Head of caudate nucleus (tissue), 42 donors: ENCODE measurements at regions not wholly inside any gene's neighbourhood (a gene's known extent, or its start where the extent isn't known, plus 50 kb on each side); places are given as distances from the start of the nearest gene placed in this dataset.
A peak's percentile ranks its signal among the peaks of the same experiment; 100 is the strongest.
"Not testable (repeated sequence)": the region's sequence is repeated elsewhere in the genome, so short reads cannot be mapped to it uniquely, and the experiment has no call there.

Experiments used
- DNase-seq, 42 donors: peaks; one replicate each; pipeline versions ENCODE4 v3.0.0 to v3.0.0-alpha.2; 2020 to 2021; ENCODE audit warnings: mixed read lengths in 7 of 42
- intact Hi-C: fragments of 100-400 bp; cut with DNase I; formaldehyde crosslinking; loops from one replicate; pipeline ENCODE4 v1.15.0; 2022

- intact Hi-C loops: no loop called here
- no peak for DNase-seq
Observed at GRCh38 chr3:26292780-26293179, 329.8 kb upstream of the LRRC3B start.

DNA sequence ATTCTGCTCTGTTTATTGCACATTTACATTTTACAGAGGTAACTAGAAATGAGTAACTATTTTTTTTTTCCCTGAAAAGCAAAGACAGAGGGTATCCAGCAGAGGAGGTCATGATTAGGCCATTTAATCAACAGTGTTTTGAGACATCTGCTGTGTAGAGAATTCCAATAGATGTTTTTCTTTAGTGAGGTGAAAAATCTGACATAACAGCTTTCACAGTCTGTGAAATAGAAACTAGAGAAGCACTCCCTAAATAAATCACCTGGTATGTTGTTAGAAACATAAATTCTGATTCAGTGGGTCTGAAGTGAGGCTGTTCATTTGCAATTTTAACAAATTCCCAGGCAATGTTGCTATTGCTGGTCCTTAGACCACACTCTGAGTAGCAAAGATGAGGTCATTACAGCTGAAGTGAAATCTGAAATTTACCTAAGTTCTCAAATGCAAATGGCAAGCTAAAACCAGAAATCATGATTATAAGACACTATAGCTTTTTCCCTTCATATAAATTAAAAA lies 329.2 kb upstream of the LRRC3B start:
- no peak for DNase-seq
- intact Hi-C loops: no loop called here

- DNase-seq: no peak
- intact Hi-C loops: no loop called here
Observed at GRCh38 chr3:26307192-26307591, 315.4 kb upstream of the LRRC3B start.

DNA sequence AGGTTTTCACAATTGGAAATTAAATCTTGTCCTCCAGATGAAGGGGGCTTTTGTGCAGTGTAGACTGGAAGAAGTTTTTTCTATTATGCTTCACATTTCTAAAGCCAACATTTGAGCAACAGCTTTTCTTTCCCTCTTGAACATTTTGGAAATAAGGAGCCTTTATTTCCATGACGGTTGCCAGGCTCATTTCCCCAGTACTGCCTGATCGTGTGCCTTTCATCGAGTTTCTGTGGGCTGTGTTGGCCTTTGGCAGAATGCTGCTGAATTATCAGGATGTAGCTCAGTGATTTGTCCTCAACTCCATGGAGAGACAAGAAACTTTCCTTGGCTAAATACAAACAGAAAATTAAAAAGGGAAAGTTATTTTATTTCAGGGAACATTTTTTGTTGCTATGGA lies 314.8 kb upstream of the LRRC3B start:
- peak in 19 of 42 donors; percentile 4 to 51 (median 19) for DNase-seq
- intact Hi-C loops: no loop called here

DNA sequence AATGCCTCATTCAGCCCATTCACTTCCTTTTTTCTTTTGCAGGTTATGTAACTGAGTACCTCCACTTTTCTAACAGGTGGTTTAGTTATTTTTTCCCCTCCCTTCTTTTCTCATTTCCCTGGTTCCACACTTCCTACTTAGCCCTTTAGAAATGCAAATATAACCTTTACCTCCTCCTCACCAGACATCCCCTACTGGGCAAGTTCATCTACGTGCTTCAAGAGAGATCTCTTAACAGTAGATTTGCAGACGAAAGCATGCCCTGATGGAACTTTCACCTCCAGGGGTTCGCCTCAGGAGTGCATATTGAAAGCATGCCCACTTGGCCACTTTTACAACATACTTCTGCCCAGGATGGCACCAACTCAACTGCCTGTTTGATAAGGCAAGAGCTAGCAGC lies 314.1 kb upstream of the LRRC3B start:
- no peak for DNase-seq
- intact Hi-C loops: no loop called here

DNA sequence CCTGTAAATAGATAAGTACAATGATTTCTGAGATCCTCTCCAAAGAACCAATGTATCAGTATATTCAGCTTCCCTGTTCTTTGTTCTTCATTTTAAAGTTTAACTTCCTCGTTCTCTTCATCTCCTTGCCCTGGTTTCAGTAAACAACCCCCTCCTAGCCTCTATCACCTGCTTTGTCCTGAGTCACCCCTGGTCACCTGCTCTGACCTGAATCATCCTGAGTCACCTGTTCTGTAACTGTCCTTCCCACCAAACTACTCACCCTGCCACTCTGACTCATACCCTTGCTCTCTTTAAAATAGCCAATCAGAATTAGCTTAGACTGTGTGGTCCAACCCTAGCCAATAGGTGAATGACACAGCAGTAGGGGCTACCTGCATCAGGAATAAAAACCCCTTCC lies 313.0 kb upstream of the LRRC3B start:
- intact Hi-C loops, DNase-seq: not testable (repeated sequence)

- intact Hi-C loops: no loop called here
- no peak for DNase-seq
Observed at GRCh38 chr3:26312816-26313215, 309.8 kb upstream of the LRRC3B start.

DNA sequence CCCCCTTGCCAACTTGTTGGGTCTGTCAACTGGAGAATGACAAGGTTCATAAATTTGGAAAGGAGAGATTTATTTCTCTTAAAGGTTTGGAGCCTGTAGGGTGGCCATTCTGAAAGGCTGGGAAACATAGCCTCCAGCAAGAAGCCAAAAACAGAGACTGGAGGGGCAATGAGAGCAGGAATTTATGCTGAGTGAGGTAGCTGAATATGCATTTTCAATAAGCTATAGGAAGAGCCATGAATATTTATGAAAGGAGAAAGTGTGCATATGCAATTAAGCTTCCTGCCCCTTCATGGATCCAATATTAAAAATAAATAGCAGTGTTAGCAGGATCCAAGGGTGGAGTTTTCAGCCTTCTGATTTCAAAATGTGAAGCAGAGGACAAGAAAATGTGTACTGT lies 306.1 kb upstream of the LRRC3B start:
- intact Hi-C loops: no loop called here
- DNase-seq: no peak

DNA sequence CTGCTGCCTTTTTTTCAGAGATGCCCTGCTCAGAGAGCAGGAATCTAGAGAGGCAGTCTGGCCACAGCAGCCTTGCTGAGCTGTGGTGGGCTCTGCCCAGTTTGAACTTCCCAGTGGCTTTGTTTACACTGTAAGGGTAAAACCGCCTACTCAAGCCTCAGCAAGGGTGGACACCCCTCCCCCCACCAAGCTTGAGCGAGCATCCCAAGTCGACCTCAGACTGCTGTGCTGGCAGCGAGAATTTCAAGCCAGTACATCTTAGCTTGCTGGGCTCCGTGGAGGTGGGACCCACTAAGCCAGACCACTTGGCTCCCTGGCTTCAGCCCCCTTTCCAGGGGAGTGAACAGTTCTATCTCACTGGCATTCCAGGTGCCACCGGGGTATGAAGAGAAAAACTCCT lies 298.8 kb upstream of the LRRC3B start:
- intact Hi-C loops, DNase-seq: not testable (repeated sequence)

- intact Hi-C loops: no loop called here
- DNase-seq: no peak
Observed at GRCh38 chr3:26340001-26340400, 282.6 kb upstream of the LRRC3B start.

DNA sequence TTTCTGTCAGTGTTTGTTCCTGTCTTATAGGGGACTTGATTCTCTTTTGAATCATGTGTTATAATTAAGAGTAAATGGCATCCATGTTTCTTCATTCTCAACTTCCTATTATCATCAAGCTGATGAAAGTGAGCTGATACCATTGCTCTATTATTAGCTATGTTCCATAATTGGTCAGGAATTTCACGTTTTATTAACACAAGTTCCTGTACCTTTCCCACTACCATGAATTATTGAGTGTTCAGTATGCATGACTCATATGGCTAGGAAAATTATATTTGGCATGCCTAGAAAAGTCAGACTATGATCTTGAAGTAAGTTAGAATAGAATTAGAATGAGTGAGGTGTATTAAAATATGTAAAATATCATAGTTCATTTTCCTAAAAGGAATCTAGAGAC lies 278.9 kb upstream of the LRRC3B start:
- no peak for DNase-seq

GRCh38 chr3:26345613-26346012 lies 277.0 kb upstream of the LRRC3B start:
- DNase-seq: no peak
- intact Hi-C loops: no loop called here

More for the DNA sequence above, 278.9 kb upstream of the LRRC3B start:
- intact Hi-C loops: no loop called here

DNA sequence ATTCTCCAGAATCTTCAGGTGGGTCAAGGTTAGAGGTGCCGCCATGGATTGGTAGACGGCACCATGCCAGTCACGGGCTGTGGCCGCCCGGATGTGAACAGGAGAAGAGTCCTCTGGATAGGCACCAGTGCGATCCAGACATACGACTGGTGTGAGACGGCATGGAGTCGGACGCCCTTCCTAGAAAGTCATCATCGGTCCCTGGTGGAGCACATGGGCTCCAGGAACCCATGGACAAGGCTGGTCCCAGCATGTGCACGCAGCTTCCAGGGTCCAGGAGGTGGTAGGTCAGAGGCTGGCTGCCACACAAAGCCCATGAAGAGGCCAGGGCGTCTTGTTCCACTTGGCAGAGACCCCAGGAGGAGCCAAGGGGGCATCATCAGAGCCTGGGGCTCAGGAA lies 276.1 kb upstream of the LRRC3B start:
- DNase-seq: no peak
- intact Hi-C loops: no loop called here

GRCh38 chr3:26347150-26347549 lies 275.4 kb upstream of the LRRC3B start:
- DNase-seq: no peak
- intact Hi-C loops: no loop called here

GRCh38 chr3:26350853-26351252 lies 271.7 kb upstream of the LRRC3B start:
- DNase-seq: no peak
- intact Hi-C loops: no loop called here

DNA sequence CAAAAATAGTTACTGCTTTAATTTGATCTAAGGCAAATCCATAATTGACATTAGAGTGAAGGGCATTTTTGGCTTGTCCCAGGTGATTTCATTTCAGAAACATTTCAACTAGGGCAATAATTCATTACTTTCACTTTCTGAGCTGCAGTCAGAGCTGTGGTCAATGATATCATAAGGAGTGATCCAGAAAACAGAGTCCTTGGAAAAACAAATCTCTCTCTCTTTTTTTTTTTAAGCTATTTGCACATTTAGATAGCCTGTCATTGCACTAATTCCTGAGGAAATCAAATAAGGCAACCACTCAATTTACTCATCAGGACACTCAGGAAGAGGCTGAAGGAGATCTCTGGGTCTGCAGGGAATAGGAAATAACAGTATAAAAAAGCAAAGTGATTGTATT lies 269.5 kb upstream of the LRRC3B start:
- DNase-seq: no peak
- intact Hi-C loops: no loop called here

GRCh38 chr3:26358405-26358804 lies 264.2 kb upstream of the LRRC3B start:
- DNase-seq: no peak
- intact Hi-C loops: no loop called here

DNA sequence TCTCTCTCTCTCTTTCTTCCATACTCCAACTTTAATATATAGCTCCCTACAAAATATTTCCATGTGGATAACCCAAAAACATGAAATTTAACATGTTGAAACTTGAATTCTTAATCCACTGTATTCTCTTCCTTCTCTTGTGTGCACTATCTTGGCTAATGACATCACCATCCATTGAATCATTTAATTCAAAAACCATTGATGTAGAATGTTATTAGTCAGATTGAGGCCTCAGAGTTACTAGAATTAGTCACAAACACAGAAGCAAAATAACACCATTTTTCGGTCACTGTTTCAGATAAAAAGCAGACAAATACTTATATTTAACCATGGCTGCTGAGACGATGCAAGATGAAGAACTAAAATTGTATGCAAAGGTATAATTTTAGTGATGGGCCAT lies 256.9 kb upstream of the LRRC3B start:
- DNase-seq: no peak
- intact Hi-C loops: no loop called here

DNA sequence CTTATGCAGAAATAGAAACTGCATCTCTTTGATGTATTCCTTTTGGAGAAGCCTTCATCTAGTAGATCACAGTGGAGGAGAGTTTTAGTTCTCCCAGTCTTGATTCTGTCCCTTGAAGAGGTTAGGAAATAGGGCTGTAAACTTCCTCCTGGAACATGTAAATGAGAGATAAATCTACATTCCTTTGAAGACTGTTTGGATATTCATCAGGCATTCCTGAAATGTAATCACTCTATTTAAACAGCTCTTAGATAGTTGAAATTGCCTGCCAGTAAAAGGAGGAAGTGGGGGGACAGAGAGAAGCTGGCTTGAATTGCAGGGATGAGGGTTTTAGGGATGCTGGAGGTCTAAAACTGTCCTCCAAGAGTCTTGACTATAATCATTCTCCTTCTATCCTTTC lies 254.3 kb upstream of the LRRC3B start:
- intact Hi-C loops: no loop called here
- no peak for DNase-seq

DNA sequence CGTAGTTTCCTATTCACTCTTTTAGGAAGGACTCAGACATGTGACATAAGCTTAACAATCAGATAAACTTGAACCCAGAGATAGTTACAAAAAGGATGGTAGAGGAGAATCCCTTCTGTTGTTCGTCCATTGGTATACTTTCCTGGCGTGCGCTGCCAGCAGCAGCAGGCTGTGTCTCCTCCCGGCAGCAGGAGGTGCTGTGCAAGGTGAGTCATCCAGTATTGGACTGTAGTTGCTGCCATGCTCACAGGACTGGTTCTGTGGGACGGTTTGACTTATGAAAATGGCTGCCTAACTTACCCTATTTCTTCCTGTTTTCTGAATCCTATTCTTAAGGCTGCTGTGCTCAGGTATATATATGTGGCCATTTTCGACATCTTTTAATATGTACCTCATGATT lies 253.4 kb upstream of the LRRC3B start:
- no peak for DNase-seq
- intact Hi-C loops: no loop called here

DNA sequence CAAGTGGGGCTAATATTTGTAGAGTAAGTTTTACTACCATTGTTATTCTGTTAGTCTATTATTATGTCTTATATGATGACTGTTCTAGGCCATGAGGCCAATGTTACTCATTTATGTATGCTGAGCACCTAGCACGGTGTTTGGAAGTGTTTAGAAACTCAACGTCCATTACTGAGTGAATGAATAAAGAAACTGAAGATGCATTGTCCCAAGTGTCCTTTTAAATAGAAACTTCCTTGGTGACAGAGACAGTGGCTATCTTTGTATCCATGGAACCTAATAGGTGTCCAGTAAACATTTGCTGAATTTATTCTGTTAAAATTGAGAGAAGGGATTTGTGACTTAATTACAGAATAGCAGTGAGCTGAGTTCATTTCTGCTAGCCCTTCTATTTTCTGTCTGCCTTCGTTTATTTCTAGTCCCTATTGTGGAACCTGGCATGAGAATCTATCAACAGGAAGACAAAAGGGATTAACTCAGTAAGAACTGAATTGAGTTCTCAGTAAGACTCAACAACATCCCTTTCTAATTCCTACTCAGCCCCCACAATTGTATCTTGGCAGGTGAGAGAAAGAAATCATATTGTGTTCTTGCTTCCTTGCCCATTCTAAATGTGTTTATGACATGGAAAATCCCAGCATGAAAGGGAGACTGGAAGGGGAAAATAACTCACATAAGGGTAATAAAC lies 246.6 kb upstream of the LRRC3B start:
- intact Hi-C loops: no loop called here
- DNase-seq: no peak

DNA sequence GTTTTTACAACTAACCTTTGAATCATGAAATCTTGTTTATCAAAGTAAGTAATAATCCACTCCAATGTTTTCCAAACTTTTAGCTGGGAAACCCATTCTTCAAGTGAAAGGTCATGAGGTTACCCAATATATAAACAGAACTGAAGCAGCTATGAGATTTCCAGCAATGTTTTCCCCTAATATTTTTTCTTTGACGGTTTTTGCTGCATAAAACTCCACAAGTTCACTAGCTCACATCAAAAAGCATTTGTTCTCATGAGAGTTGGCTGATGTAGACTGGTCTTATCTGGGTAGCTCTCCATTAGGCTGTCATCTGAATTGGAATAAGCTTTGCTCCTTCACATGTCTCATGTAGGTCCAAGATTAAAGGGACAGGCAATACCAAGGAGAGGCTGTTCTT lies 241.2 kb upstream of the LRRC3B start:
- DNase-seq: no peak
- intact Hi-C loops: no loop called here
